GM21717 (cell line): ENCODE measurements at regions not wholly inside any gene's neighbourhood (a gene's known extent, or its start where the extent isn't known, plus 50 kb on each side); places are given as distances from the start of the nearest gene placed in this dataset.
"Not testable (repeated sequence)": the region's sequence is repeated elsewhere in the genome, so short reads cannot be mapped to it uniquely, and the experiment has no call there.

Experiments
- ATAC-seq: cut with Tn5 transposase; IDR thresholded peaks from one replicate; pipeline ENCODE4 v1.9.1; 2021; ENCODE audit warnings: mild to moderate bottlenecking, moderate library complexity; ENCODE audit not compliant: unreplicated experiment

DNA sequence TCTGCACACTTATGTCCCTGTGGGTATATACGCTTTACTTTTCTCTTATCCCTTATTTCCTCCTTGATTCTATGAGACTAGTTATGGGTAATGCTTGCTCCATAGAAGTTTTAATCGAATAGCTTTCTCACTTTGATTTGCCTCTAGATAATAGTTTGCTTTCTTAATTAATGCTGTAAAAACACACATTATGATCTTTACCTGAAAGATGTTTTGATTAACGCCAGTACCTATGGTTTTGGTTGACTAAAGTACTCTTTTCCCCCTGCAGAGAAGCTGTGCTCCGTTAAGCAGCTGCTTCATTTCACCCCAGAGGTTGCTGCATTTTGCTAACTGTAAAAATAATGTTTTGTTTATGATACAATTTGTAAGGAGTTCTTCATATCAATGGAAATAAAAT lies 362.3 kb downstream of the FLRT2 start:
- ATAC-seq = no peak

DNA sequence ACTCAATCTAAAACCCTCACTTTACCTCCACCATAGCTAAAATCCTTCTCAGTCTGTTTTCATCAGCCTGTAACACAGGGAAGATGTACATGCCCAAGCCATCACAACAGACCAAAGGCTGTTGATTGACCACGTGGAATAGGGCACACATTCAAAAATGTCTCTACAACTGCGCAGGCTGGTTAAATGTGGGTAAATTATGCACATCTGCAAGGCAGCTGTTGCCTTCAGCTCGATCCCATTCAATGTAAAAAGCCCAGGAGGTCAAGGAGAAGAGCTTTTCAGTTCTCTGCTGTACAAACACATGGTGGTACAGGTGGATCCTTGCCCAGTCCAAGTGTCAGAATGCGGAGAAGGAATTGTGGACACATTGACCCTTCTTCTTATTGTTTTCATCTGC lies 354.0 kb downstream of the FLRT2 start:
- ATAC-seq = no peak

DNA sequence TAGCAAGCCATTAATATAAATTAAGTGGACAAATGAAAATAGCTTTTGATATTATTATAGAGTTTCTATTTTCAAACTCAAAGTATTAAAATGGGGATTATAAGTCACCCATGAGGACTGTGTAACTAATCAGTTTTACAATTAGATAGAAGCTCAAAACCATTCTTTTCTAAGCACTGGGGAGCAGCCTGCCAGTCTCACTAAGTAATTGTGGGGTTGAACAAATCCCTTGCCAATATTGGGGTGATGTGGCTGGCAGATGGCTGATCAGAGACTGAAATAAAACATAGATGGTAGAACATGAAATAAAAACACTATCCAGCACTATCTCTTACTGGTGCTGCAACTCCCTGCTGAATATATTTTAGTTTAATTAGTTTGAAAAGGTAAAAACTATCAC lies 353.2 kb downstream of the FLRT2 start:
- no peak for ATAC-seq

DNA sequence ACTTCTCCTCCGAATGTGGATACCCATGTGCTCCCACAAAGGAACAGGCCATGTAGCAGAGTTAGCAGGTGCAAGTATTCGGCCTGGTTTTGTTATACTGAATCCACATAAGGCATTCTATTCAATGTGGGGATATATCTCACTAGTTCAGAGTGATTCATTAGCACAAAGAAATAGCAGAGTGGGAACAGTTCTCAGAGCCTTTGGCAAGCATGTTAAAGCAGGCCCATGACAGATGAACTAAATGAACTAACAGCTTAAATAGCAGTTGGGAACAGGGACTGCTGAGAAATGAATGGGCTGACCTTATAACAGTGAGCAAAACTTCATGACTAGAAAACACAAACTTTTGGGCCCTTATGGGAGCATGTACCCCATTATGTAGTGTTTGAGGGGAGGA lies 352.0 kb downstream of the FLRT2 start:
- no peak for ATAC-seq

DNA sequence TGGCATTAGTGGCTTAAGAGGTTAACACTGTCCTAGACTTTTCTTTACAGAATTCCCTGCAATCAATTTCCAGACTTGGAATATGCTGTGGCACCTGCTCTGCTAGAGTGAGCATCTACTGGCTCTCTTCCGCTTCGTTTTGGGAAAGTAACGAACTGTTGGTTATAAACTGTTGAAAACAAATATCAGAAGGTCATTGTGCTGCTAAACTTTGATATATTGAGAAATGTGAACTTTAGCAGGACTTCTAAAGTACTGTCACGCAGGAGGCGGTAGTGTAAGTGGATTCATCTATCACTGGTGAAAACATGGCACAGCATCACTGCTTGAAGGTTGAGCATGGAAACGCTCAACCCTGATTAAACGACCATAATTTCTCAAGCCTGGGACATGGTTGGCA lies 348.9 kb downstream of the FLRT2 start:
- ATAC-seq = no peak

DNA sequence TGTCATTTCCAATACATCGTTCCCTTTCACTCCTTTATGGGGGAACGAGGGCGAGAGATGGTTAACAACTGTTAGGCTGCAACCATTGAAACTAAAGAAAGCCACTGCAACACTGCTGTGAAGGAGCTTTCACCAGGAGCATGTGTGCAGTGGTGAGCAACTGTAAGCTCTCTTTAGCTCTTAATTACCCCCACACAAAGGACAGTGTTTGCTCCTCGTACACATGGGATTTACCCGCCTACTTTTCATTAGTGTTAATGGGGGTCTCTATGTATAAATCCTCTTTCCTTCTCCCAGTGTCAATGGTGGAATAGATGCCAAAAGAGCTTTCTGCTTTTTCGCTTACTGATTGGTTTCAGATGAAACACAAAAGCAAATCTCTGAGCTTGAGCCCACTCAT lies 343.1 kb downstream of the FLRT2 start:
- no peak for ATAC-seq

- no peak for ATAC-seq
These were observed 337.5 kb downstream of the FLRT2 start for GRCh38 chr14:85867450-85867849.

- no peak for ATAC-seq
These were observed 335.8 kb downstream of the FLRT2 start for GRCh38 chr14:85865701-85866100.

GRCh38 chr14:85858634-85859033 lies 328.7 kb downstream of the FLRT2 start:
- ATAC-seq = no peak

GRCh38 chr14:85856430-85856829 lies 326.5 kb downstream of the FLRT2 start:
- ATAC-seq = no peak

DNA sequence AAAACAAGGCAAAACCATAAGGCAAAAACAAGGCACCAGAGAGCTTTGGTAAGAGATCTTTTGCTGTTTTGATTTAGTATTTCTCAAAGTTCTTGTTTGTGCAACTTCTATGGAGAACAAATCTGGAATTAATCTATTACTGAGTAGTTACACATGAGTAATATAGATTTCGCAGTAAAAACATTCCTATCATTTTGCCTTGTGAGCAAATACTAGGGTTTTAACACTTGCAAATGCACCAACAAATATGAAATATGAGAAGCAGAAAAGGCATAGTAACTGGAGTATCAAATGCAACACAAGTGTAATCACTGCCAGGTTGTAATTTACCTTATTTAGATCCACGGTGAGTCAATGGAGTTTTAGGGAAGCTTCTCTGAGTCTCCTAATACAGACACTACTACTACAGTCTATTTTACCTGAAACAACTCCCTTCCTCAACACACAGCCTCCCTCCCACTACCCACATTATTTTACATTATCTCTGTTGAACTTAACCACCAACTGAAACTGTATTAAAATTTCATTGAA lies 324.1 kb downstream of the FLRT2 start:
- ATAC-seq = no peak

GRCh38 chr14:85852906-85853305 lies 323.0 kb downstream of the FLRT2 start:
- ATAC-seq = no peak

DNA sequence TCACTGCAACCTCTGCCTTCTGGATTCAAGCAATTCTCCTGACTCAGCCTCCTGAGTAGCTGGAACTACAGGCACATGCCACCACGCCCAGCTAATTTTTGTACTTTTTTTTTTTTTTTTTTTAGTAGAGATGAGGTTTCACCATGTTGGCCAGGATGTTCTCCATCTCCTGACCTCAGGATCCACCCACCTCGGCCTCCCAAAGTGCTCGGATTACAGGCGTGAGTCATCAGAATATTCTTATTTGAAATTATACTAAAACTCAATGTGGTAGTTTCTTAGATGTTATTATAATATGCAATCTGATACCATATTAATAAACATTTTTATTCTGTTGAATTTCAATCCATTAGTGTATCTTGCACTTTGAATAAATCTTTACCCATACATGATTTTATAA lies 322.2 kb downstream of the FLRT2 start:
- ATAC-seq = not testable (repeated sequence)

DNA sequence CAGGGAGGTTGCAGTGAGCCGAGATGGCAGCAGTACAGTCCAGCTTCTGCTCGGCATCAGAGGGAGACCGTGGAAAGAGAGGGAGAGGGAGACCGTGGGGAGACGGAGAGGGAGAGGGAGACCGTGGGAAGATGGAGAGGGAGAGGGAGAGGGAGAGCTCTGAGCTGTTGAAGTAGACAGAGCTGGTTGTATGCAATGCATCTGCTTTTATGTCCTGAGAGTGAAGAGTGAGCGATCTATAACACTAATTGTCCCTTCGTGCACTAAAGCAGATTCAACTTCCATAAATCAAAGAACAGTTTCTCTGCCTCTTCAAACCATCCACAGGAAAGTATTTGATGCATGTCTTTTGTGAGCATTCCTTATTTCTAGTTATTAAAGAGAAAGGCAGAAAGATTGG lies 300.6 kb downstream of the FLRT2 start:
- ATAC-seq = not testable (repeated sequence)

DNA sequence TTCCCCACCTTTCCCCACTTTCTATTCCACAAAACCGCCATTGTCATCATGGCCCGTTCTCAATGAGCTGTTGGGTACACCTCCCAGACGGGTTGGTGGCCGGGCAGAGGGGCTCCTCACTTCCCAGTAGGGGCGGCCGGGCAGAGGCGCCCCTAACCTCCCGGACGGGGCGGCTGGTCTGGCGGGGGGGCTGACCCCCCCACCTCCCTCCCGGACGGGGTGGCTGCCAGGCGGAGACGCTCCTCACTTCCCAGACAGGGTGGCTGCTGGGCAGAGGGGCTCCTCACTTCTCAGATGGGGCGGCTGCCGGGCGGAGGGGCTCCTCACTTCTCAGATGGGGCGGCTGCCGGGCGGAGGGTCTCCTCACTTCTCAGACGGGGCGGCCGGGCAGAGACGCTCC lies 299.7 kb downstream of the FLRT2 start:
- ATAC-seq = not testable (repeated sequence)

GRCh38 chr14:85824526-85824925 lies 294.6 kb downstream of the FLRT2 start:
- no peak for ATAC-seq

GRCh38 chr14:85822236-85822635 lies 292.3 kb downstream of the FLRT2 start:
- no peak for ATAC-seq

DNA sequence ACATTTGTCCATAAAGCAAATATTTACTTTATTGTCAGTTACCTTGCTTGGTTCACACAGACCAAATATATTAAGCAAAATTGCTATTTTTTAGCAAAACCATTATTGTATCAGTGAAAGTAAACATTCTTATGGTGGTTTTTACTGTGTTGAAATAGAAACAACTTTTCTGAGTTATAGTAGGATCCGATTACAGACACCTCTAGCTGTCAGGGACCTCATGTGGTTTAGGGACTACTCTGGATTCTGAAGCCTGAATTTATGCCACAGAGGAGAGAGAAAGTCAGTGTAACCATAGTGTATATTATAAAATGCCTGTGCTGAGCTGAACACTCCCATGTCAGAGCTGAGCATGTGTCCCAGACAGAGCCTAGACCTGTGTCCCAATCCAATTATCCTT lies 287.5 kb downstream of the FLRT2 start:
- no peak for ATAC-seq

DNA sequence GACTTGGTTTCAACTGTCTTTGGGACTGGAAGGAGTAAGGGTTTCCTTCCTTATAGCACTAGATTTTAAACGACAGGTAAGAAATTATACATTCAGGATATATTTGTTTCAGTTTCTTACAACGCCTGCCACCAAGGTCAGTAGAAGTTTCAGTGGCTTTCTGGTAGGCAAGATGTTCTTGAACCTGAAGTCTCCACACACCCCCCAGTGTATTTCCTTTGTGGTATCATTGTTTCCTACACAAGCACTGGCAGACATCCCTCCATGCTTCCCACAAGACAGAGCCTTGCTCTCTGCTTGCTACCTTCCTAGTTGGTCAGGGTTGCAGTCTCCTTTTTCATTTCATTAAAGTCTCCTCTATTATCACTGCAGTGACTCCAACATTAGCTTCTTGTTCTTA lies 283.1 kb downstream of the FLRT2 start:
- no peak for ATAC-seq

- ATAC-seq = no peak
These were observed 281.4 kb downstream of the FLRT2 start for GRCh38 chr14:85811340-85811739.

GRCh38 chr14:85799668-85800067 lies 269.7 kb downstream of the FLRT2 start:
- ATAC-seq = no peak

DNA sequence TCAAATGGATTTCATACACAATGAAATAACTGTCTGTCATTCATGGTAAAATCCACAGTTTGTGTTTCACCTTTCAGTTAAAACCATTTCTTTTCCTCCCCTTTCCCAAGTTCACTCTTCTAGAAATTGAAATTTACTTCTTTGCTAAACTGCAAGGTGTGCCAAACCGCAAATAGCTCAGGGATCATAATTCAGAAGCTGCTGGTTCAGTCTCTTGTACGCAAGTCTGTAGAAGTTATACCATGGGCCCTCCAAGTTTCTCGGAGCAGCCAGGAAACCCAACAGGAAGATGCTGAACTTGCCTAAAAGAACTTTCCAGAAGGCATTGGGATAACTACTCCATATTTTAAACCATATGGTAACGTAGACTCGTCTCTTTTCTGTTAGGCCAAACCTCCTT lies 268.9 kb downstream of the FLRT2 start:
- ATAC-seq = no peak

- no peak for ATAC-seq
These were observed 263.6 kb downstream of the FLRT2 start for GRCh38 chr14:85793533-85793932.

- ATAC-seq = no peak
These were observed 259.6 kb downstream of the FLRT2 start for GRCh38 chr14:85789506-85789905.
